HG02588 (cell line): ENCODE measurements at regions not wholly inside any gene's neighbourhood (a gene's known extent, or its start where the extent isn't known, plus 50 kb on each side); places are given as distances from the start of the nearest gene placed in this dataset.

Experiments
- ATAC-seq: cut with Tn5 transposase; IDR thresholded peaks from one replicate; pipeline ENCODE4 v1.9.1; 2021; ENCODE audit warnings: mild to moderate bottlenecking, moderate library complexity; ENCODE audit not compliant: unreplicated experiment

- ATAC-seq, result no peak
Measured at GRCh38 chr2:134134827-134135226, 119.0 kb upstream of the MGAT5 start.

GRCh38 chr2:134135793-134136192 is 118.1 kb upstream of the MGAT5 start:
- no peak for ATAC-seq

- no peak for ATAC-seq
Measured at GRCh38 chr2:134136731-134137130, 117.1 kb upstream of the MGAT5 start.

- ATAC-seq, result no peak
Measured at GRCh38 chr2:134137182-134137611, 116.7 kb upstream of the MGAT5 start.

GRCh38 chr2:134138115-134138514 is 115.8 kb upstream of the MGAT5 start:
- ATAC-seq, result no peak

GRCh38 chr2:134139611-134140010 is 114.3 kb upstream of the MGAT5 start:
- no peak for ATAC-seq

- ATAC-seq, result no peak
Measured at GRCh38 chr2:134140251-134140661, 113.6 kb upstream of the MGAT5 start.

GRCh38 chr2:134141598-134142340 is 112.1 kb upstream of the MGAT5 start:
- no peak for ATAC-seq

- ATAC-seq, result no peak
Measured at GRCh38 chr2:134142341-134142738, 111.5 kb upstream of the MGAT5 start.

GRCh38 chr2:134142903-134143302 is 111.0 kb upstream of the MGAT5 start:
- no peak for ATAC-seq

GRCh38 chr2:134143568-134143967 is 110.3 kb upstream of the MGAT5 start:
- ATAC-seq, result no peak

GRCh38 chr2:134144081-134144596 is 109.7 kb upstream of the MGAT5 start:
- ATAC-seq, result no peak

GRCh38 chr2:134144651-134145050 is 109.2 kb upstream of the MGAT5 start:
- ATAC-seq, result no peak

- no peak for ATAC-seq
Measured at GRCh38 chr2:134145519-134145918, 108.4 kb upstream of the MGAT5 start.

GRCh38 chr2:134146161-134146560 is 107.7 kb upstream of the MGAT5 start:
- ATAC-seq, result no peak

- ATAC-seq, result no peak
Measured at GRCh38 chr2:134146620-134147019, 107.3 kb upstream of the MGAT5 start.

- no peak for ATAC-seq
Measured at GRCh38 chr2:134148172-134148571, 105.7 kb upstream of the MGAT5 start.

- no peak for ATAC-seq
Measured at GRCh38 chr2:134148843-134149472, 104.9 kb upstream of the MGAT5 start.

- ATAC-seq, result no peak
Measured at GRCh38 chr2:134149904-134150303, 104.0 kb upstream of the MGAT5 start.

- ATAC-seq, result no peak
Measured at GRCh38 chr2:134150760-134151159, 103.1 kb upstream of the MGAT5 start.

GRCh38 chr2:134152045-134153010 is 101.5 kb upstream of the MGAT5 start:
- ATAC-seq, result no peak
